ENCODE measurements at regions not wholly inside any gene's neighbourhood (a gene's known extent, or its start where the extent isn't known, plus 50 kb on each side); places are given as distances from the start of the nearest gene placed in this dataset.

GRCh38 chr13:97133554-97133953 lies 88.6 kb upstream of the MBNL2 start:
- no peak for TF ChIP-seq CTCF (IDR thresholded peaks at IDR 0.05; ENCODE audit: low read depth, low read length, missing control alignments)
- no peak overlapping the region for H3K4me3 ChIP-seq (replicated peaks; ENCODE audit: low read depth, low read length)
- DNase-seq (ENCODE audit: extremely low read depth, low read depth), result no peak

- no peak for TF ChIP-seq CTCF (IDR thresholded peaks at IDR 0.05; ENCODE audit: low read depth, low read length, missing control alignments)
- no peak for DNase-seq (ENCODE audit: extremely low read depth, low read depth)
These were observed 88.2 kb upstream of the MBNL2 start for GRCh38 chr13:97133955-97134354.

GRCh38 chr13:97134364-97135095 lies 87.6 kb upstream of the MBNL2 start:
- TF ChIP-seq CTCF (IDR thresholded peaks at IDR 0.05; ENCODE audit: low read depth, low read length, missing control alignments), result no peak
- no peak for DNase-seq (ENCODE audit: extremely low read depth, low read depth)
- no peak overlapping the region for H3K4me3 ChIP-seq (replicated peaks; ENCODE audit: low read depth, low read length)

More at GRCh38 chr13:97133955-97134354, 88.2 kb upstream of the MBNL2 start:
- H3K4me3 ChIP-seq (replicated peaks; ENCODE audit: low read depth, low read length), result no peak overlapping the region

- H3K4me3 ChIP-seq (replicated peaks; ENCODE audit: low read depth, low read length), result no peak overlapping the region
- DNase-seq (ENCODE audit: extremely low read depth, low read depth), result no peak
- no peak for TF ChIP-seq CTCF (IDR thresholded peaks at IDR 0.05; ENCODE audit: low read depth, low read length, missing control alignments)
These were observed 86.2 kb upstream of the MBNL2 start for GRCh38 chr13:97135883-97136282.

- H3K4me3 ChIP-seq (replicated peaks; ENCODE audit: low read depth, low read length), result no peak overlapping the region
- no peak for DNase-seq (ENCODE audit: extremely low read depth, low read depth)
- TF ChIP-seq CTCF (IDR thresholded peaks at IDR 0.05; ENCODE audit: low read depth, low read length, missing control alignments), result no peak
These were observed 85.7 kb upstream of the MBNL2 start for GRCh38 chr13:97136418-97136817.

GRCh38 chr13:97139691-97140090 lies 82.4 kb upstream of the MBNL2 start:
- TF ChIP-seq CTCF (IDR thresholded peaks at IDR 0.05; ENCODE audit: low read depth, low read length, missing control alignments), result no peak
- no peak for DNase-seq (ENCODE audit: extremely low read depth, low read depth)
- H3K4me3 ChIP-seq (replicated peaks; ENCODE audit: low read depth, low read length), result no peak overlapping the region

GRCh38 chr13:97140131-97140530 lies 82.0 kb upstream of the MBNL2 start:
- DNase-seq (ENCODE audit: extremely low read depth, low read depth), result no peak
- TF ChIP-seq CTCF (IDR thresholded peaks at IDR 0.05; ENCODE audit: low read depth, low read length, missing control alignments), result no peak
- H3K4me3 ChIP-seq (replicated peaks; ENCODE audit: low read depth, low read length), result no peak overlapping the region
